ENCODE measurements at regions not wholly inside any gene's neighbourhood (a gene's known extent, or its start where the extent isn't known, plus 50 kb on each side); places are given as distances from the start of the nearest gene placed in this dataset.

DNA sequence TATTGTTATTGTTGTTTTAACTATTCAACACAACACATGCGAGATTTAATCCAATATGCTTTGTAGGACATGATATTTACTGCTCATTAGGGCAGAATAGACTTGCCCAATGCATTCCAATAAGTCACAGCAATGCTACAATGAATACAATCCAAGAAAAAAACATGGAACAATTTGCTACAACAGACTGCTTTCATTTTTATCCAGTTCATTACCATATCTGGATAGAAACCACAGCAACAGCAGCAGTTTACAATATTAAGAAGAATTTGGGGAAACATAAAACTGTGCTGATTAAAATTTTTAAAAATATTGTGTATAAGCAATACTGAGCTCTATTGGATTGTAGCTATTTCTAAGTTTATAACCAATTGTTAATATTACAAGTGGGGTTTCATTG, 833.0 kb downstream of the DIAPH3 start:
- no peak for DNase-seq

DNA sequence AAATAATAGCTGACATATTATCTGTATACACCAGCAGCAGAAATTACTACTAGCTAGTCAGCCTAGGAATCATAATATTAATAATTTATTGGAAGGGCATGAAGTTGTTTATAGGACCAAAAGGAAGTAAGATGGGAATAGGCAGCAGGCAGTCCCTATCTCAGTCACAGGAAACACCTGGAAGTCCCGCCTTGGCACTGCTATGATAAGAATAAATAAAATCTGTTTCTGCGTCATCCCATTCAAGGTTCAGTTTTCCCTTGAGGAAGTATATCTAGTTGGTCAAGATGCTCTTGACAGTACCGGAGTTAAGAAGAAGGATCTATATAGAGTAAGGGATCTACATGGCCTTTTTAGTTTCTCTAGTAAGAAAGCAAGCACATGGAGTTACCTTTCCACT, 830.8 kb downstream of the DIAPH3 start:
- DNase-seq: no peak

- no peak for DNase-seq
These were observed 826.7 kb downstream of the DIAPH3 start for GRCh38 chr13:59337070-59337469.

DNA sequence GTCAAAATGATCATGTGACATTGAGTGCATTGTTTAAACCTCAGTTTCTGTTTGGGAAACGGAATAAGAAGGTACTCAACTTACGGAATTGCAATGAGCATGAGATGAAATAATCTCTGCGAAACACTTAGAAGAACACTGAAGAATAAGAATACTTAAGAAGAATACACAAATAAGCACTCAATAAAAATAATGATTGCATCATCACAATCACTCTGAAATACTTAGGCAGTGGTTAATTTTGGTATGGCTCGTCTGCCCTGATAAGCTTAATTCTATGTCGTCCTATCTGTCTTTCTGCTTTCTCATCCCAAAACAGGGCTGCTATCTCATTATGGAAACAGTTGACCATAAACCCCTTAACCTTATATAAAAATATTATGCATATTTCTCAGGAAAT, 823.6 kb downstream of the DIAPH3 start:
- no peak for DNase-seq

- DNase-seq: no peak
These were observed 823.1 kb downstream of the DIAPH3 start for GRCh38 chr13:59340581-59340980.

DNA sequence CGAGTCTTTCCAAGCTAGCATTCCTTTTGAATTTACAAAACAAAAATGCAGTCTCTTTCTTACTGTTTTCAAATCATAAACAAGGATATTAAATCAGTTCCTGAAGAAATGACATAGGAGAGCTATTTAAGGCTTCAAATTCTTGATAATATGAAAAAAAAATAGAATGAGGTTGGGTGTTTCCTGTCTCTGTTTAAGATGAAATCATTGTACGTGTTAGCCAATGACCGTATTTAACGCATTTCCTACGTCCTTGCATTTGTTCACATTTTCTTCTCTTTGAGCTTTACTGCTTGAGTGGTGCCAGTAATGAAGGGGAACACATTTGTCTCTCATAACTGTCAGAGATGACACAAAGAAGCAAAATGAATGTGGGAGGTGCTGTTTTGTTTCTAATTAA, 821.3 kb downstream of the DIAPH3 start:
- DNase-seq: no peak

- no peak for DNase-seq
These were observed 820.6 kb downstream of the DIAPH3 start for GRCh38 chr13:59343132-59343531.

- no peak for DNase-seq
These were observed 819.5 kb downstream of the DIAPH3 start for GRCh38 chr13:59343993-59344822.

- DNase-seq: no peak
These were observed 818.4 kb downstream of the DIAPH3 start for GRCh38 chr13:59345311-59345710.

- no peak for DNase-seq
These were observed 816.6 kb downstream of the DIAPH3 start for GRCh38 chr13:59346999-59347723.

DNA sequence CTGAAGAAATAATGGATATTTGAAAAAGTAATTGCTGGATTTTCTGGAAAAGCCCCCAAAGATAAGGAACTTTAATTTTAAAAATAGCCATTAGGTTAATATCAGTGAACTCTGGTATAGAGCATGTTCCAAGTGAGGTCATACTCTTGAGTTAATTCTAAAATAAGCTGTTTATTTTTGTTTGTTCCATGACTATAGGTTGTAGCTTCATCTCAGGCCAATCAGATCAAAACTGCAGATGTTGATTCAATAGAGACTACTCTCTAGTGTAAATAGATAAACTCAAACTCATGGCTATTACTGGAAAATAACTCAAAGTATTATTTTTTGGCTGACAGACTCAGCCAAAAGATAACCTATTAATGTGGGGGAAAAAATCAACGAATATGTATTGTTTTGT, 815.1 kb downstream of the DIAPH3 start:
- no peak for DNase-seq

- no peak for DNase-seq
These were observed 811.1 kb downstream of the DIAPH3 start for GRCh38 chr13:59352600-59352999.

DNA sequence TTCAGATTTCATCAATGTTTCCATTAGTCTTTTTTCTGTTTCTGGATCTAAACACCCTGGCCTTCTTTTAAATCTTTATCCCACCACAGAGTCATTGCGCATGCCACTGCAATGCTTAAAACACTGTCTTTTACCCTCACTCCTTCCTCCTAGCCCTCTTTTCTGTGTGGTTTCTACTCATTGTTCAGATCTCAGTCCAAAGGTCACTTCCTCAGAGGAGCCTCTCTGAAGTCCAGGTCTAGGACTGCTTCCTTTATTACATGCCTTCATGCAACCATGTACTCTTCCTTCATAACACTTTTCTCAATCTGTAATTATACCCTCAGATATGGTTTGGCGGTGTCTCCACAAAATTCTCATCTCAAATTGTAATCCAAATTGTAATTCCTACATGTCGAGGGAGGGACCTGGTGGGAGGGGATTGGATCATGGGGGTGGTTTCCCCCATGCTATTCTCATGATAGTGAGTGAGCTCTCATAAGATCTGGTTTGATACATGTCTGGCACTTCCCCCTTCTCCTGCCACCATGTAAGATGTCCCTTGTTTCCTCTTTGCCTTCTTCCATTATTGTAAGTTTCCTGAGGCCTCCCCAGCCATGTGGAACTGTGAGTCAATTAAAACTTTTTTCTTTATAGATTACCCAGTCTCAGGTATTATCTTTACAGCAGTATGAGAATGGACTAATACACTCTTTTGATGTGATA, 808.9 kb downstream of the DIAPH3 start:
- no peak for DNase-seq

DNA sequence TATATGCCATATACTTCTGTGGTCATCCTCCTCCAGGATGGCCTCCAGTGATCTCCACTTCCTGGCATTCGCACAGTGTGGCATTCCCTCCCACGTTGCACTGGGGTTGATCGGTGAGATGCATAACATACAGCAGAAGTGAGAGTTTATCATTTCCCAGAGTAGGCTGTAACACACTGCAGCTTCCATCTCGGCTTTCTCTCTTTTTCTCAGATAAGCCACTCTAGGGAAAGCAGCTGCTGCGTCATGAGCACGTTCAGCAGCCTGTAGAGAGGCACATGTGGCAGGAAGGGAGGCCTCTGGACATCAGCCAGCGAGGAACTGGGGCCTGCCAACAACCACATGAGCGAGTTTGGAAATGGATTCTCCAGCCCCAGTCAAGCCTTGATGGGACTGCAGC, 807.1 kb downstream of the DIAPH3 start:
- peak; percentile 40 for DNase-seq

- no peak for DNase-seq
These were observed 805.7 kb downstream of the DIAPH3 start for GRCh38 chr13:59358014-59358413.

DNA sequence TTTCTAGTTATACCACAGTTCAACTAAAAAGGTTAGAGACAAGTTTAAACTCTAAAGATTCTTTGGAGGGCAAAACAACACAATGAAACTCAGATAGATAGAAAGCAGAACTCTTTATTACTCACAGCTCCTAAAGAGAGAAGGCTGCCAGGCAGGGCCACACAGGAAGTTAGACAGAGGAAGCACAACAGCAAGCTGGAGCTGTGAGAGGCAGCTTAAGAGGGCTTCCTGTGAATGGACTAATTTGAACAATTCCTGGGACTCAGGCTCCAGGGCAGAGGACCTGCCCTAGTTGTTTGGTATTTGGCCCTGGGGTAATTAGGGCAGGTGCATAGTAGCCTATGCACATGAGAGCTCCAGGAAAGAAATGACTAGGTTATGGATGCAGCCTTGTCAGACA, 803.6 kb downstream of the DIAPH3 start:
- DNase-seq: no peak

- DNase-seq: no peak
These were observed 802.8 kb downstream of the DIAPH3 start for GRCh38 chr13:59360916-59361315.

- no peak for DNase-seq
These were observed 800.4 kb downstream of the DIAPH3 start for GRCh38 chr13:59363313-59363712.

GRCh38 chr13:59363947-59364346, 799.8 kb downstream of the DIAPH3 start:
- DNase-seq: no peak

- no peak for DNase-seq
These were observed 799.1 kb downstream of the DIAPH3 start for GRCh38 chr13:59364641-59365085.

DNA sequence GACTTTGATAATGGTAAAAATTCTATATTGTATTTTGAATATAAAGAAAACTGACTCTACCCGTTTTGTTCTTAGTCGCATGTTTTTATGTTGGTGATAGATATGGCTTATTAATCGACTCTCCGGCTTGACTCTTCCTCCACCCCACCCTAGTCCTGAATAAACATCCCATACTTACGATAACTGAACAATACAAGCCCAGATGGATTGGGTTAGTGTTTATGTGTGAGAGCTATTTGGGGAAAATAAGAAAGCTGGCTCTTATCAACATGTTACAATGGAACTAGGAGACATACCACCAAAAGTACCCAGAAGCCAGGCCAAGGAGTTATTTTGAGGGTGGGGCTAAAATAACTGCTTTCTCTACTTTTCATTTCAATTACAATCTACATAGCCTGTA, 796.3 kb downstream of the DIAPH3 start:
- no peak for DNase-seq

- DNase-seq: no peak
These were observed 795.8 kb downstream of the DIAPH3 start for GRCh38 chr13:59367904-59368303.

DNA sequence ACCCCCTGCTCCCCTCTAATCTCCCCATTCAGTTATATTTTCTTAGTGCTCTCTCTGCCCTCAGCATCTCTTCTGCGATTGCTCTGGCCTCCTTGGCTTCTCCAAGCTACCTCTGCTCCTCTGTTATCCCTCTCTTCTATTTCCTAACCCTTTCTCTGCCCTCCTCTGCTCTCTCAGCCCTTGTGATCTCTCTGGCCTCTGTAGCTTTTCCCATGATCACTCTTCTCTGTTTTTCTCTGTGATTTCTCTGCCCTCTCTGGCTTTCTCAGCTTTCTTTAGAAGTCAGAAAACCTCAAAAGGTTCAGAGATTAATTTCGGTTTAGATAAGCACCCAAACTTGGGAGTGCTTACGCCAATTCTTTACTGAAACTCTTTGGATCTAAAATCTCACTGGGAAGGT, 795.0 kb downstream of the DIAPH3 start:
- DNase-seq: no peak

- no peak for DNase-seq
These were observed 792.5 kb downstream of the DIAPH3 start for GRCh38 chr13:59371229-59371628.

Measured in DMS 273 treated with DMSO at 0.1 percent for 48 hours (cell line).